Nephron progenitor cell (in vitro differentiated cells): ENCODE measurements at regions not wholly inside any gene's neighbourhood (a gene's known extent, or its start where the extent isn't known, plus 50 kb on each side); places are given as distances from the start of the nearest gene placed in this dataset.

Source experiments
- DNase-seq: peaks from one replicate; pipeline ENCODE4 v3.0.0; 2021
- H3K27ac Mint-ChIP-seq: 2 replicates; pipeline ENCODE4 v1.8.0; 2021; ENCODE audit warnings: mild to moderate bottlenecking, moderate library complexity, mixed read lengths
- H3K27me3 Mint-ChIP-seq: 2 replicates; pipeline ENCODE4 v1.8.0; 2021; ENCODE audit warnings: mild to moderate bottlenecking, low read depth, mixed read lengths; ENCODE audit not compliant: poor library complexity
- H3K36me3 Mint-ChIP-seq: 2 replicates; pipeline ENCODE4 v1.8.0; 2021; ENCODE audit warnings: low read depth, mixed read lengths
- H3K4me1 Mint-ChIP-seq: 2 replicates; pipeline ENCODE4 v1.8.0; 2021; ENCODE audit warnings: mixed read lengths
- H3K4me3 Mint-ChIP-seq: 2 replicates; pipeline ENCODE4 v1.8.0; 2021; ENCODE audit warnings: mild to moderate bottlenecking, moderate library complexity, mixed read lengths
- H3K9me3 Mint-ChIP-seq: 2 replicates; pipeline ENCODE4 v1.8.0; 2021; ENCODE audit warnings: mild to moderate bottlenecking, moderate library complexity, mixed read lengths
- CTCF ChIP-seq: fragments of 200-600 bp; sonication (generic); IDR thresholded peaks from 2 replicates; pipeline ENCODE4 v1.5.0; 2021; ENCODE audit warnings: antibody characterized with exemption

GRCh38 chr12:18168016-18168415 lies 78.0 kb upstream of the RERGL start:
- no peak overlapping the region for H3K27ac Mint-ChIP-seq
- no peak for TF ChIP-seq CTCF
- peaks cover 6% of the 10 kb centered on the region for H3K4me1 Mint-ChIP-seq
- DNase-seq, result no peak
- H3K9me3 Mint-ChIP-seq, result peaks cover 18% of the 10 kb centered on the region
- no peaks in the 10 kb centered on the region for H3K27me3 Mint-ChIP-seq
- no peak overlapping the region for H3K4me3 Mint-ChIP-seq
- no peaks in the 10 kb centered on the region for H3K36me3 Mint-ChIP-seq

DNA sequence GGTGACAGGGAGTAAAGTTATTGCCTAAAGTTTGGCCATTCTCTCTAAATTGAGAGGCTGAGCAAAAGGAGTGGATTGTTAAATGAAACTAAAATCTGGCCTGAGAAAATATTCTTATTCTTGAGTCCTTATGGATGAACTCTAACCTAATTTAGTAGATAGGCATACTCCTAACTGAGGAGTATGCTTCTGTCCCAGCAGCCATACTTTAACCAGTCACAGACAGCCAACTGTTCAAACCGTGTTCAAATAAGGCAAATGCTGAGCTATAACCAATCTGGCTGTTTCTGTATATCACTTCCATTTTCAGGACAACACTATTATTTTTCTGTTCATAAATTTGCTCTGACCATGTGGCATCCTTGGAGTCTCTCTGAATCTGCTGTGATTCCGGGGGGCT lies 75.9 kb upstream of the RERGL start:
- TF ChIP-seq CTCF, result no peak
- Mint-ChIP-seq H3K36me3 (no peaks in the 10 kb centered on the region), H3K4me1 (peaks cover 6% of the 10 kb centered on the region), H3K27ac (no peak overlapping the region), H3K9me3 (peaks cover 6% of the 10 kb centered on the region), H3K27me3 (no peaks in the 10 kb centered on the region), H3K4me3 (no peak overlapping the region)
- DNase-seq, result no peak

- no peak for DNase-seq
- Mint-ChIP-seq H3K9me3 (peaks cover 6% of the 10 kb centered on the region), H3K36me3 (no peaks in the 10 kb centered on the region), H3K4me3 (no peak overlapping the region), H3K27me3 (no peaks in the 10 kb centered on the region), H3K27ac (no peak overlapping the region), H3K4me1 (peaks cover 6% of the 10 kb centered on the region)
- TF ChIP-seq CTCF, result no peak
These were observed 75.5 kb upstream of the RERGL start for GRCh38 chr12:18165422-18165871.

DNA sequence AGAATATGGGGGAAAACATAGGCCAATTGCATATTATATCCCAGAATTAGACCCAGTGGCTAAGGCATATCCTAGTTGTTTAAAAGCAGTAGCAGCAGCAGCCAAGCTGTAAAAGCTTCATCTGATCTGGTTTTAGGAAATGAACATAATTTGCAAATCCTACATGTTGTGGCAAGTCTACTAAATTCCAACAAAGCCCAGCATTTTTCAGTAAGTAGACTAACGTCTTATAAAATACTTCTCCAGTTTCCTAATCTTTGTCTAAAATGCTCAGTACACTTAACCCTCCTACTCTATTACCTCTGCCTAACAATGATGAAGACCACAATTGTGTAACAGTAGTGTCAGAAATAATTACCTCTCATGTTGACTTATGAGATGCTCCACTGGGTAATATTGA lies 70.9 kb upstream of the RERGL start:
- H3K4me3 Mint-ChIP-seq, result no peak overlapping the region
- peaks cover 33% of the 10 kb centered on the region for H3K9me3 Mint-ChIP-seq
- peaks cover 6% of the 10 kb centered on the region for H3K4me1 Mint-ChIP-seq
- H3K36me3 Mint-ChIP-seq, result no peaks in the 10 kb centered on the region
- no peak for DNase-seq
- H3K27me3 Mint-ChIP-seq, result no peaks in the 10 kb centered on the region
- TF ChIP-seq CTCF, result no peak
- no peak overlapping the region for H3K27ac Mint-ChIP-seq

GRCh38 chr12:18158774-18159557 lies 69.0 kb upstream of the RERGL start:
- peak; percentile 39 for DNase-seq
- peak; percentile 61 for TF ChIP-seq CTCF
- Mint-ChIP-seq H3K36me3 (no peaks in the 10 kb centered on the region), H3K4me3 (no peak overlapping the region), H3K9me3 (peaks cover 35% of the 10 kb centered on the region), H3K4me1 (no peaks in the 10 kb centered on the region), H3K27ac (no peak overlapping the region), H3K27me3 (no peaks in the 10 kb centered on the region)

- Mint-ChIP-seq H3K36me3 (no peaks in the 10 kb centered on the region), H3K4me1 (no peaks in the 10 kb centered on the region), H3K27me3 (peaks cover 3% of the 10 kb centered on the region), H3K4me3 (no peak overlapping the region), H3K27ac (no peak overlapping the region), H3K9me3 (peaks cover 29% of the 10 kb centered on the region)
- no peak for TF ChIP-seq CTCF
- DNase-seq, result no peak
These were observed 63.8 kb upstream of the RERGL start for GRCh38 chr12:18153826-18154225.
